ENCODE measurements at regions not wholly inside any gene's neighbourhood (a gene's known extent, or its start where the extent isn't known, plus 50 kb on each side); places are given as distances from the start of the nearest gene placed in this dataset.

DNA sequence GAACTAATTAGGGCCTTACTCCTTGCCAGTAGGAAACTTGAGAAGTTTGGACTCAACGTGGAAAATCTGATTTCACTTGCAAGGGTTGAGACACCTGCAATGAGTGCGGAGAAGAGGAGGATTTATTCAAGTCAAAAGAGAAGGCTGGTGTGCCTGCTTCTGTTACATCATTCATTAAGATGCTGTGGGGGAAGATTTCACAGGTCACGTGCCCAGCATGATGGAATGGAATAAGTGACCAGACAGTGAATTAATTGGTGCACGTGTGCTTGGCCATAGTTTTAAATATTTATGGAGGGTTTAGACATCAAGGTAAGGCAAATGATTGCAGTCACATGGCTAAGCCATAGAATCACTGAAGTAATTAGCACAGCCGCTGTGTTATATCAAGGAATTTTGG, 155.0 kb downstream of the C7orf25 start:
- DNase-seq (ENCODE audit: low spot score): no peak

DNA sequence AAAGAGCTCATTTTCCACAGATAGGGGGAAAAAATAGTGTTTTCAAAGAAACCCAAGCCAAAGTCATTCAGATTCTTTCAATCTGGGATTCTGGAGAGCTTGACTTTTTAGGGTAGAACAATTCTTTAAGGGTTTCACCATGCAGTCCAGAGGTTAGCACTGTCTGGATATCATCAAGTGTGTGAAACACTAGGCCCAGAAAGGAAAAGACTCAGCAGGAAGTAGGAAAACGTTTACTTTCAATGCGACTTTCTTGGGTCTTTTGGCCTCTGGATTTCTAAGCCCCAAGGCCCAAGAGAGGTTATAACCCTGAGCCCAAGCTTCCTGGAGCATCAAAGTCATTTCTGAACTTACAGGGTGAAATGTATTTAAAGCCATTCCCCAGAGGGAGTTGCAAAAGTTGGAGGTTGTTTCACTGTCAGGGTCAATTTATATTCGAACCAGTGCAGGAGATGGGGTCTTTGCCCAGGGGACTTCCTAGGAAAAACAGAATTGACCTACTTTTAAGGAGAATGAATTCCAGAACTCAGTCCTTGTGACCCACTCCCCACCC, 158.0 kb downstream of the C7orf25 start:
- no peak for DNase-seq (ENCODE audit: low spot score)

- DNase-seq (ENCODE audit: low spot score): no peak
Measured at GRCh38 chr7:42753367-42753766, 158.5 kb downstream of the C7orf25 start.

- DNase-seq (ENCODE audit: low spot score): no peak
Measured at GRCh38 chr7:42750172-42750571, 161.7 kb downstream of the C7orf25 start.

DNA sequence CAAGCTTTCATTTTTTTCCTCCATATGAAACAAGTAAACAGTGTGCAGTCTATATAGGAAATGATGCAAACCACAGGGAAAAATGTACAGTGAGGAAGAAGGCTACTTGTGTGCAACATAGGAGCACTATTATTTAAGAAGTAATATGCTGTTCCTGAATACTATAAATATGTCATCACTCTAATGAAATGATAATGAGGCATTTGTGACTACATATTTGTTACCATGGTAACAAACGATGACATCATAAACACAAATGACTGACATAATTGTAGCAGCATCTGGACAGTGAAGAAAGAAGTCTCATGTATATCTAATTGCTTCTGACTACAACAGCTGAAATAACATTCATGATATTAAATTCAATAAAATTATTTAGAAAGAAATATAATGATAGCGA, 164.8 kb downstream of the C7orf25 start:
- DNase-seq (ENCODE audit: low spot score): no peak

DNA sequence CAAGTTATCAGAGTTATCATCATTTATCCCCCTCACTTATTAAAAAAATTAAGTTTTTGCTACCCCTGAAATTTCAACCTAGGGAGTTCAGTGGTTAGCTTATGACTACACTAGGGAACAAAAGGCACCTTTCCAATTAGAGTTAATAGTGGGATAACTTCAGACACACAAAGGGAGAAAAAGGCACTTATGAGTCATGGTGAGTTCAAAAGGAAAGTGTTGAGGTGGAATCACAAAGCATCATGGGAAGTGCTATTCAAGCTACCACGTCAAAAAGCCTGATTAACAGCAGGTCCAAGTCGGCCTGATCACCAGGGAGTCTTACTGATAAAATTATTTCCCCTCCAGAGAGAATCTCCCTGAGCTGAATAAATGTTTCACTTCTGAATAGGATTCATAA, 165.7 kb downstream of the C7orf25 start:
- DNase-seq (ENCODE audit: low spot score): peak; percentile 21

GRCh38 chr7:42745357-42746059, 166.4 kb downstream of the C7orf25 start:
- DNase-seq (ENCODE audit: low spot score): peak; percentile 11

DNA sequence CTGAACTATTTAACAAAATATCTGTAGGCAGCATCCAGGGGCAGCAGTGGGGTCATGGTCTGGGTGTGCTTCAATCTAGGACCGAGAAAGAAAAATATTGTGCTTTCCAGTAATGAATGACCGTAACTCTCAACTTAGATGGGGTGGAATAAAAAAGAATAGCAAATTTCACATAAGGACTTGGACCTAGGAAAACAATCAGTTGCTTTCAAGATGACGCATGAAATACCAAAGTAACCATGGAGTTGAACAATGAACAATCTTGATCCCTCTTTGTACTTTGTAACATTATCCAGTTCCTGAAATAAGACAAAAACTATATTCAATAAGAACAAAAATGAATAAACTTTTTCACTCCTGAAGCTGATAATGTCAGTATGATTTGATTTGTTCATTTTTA, 167.1 kb downstream of the C7orf25 start:
- DNase-seq (ENCODE audit: low spot score): no peak

- no peak for DNase-seq (ENCODE audit: low spot score)
Measured at GRCh38 chr7:42743077-42743858, 168.6 kb downstream of the C7orf25 start.

DNA sequence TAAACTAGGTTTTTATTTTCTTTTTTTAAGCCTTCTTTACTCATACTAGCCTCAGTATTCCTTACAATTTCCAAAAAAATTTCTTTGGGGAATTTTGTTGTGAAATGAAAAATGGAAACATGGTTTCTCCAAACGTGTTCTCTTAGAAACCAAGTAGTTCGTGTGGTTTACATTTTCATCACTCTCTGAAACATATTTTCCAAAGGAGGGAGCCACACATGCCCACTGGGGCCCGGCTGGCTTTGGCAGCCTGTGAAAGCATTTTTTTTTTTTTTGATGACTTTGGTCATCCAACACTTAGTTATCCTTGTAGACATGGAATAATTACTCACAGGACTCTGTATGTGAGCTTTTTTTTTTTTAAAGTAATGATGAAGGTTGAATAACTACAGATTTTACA, 169.6 kb downstream of the C7orf25 start:
- no peak for DNase-seq (ENCODE audit: low spot score)

GRCh38 chr7:42740408-42740807, 171.5 kb downstream of the C7orf25 start:
- DNase-seq (ENCODE audit: low spot score): no peak

- DNase-seq (ENCODE audit: low spot score): no peak
Measured at GRCh38 chr7:42739638-42740037, 172.2 kb downstream of the C7orf25 start.

GRCh38 chr7:42736931-42737330, 174.9 kb downstream of the C7orf25 start:
- DNase-seq (ENCODE audit: low spot score): no peak

GRCh38 chr7:42735081-42735480, 176.8 kb downstream of the C7orf25 start:
- no peak for DNase-seq (ENCODE audit: low spot score)

GRCh38 chr7:42734568-42734967, 177.3 kb downstream of the C7orf25 start:
- DNase-seq (ENCODE audit: low spot score): no peak

DNA sequence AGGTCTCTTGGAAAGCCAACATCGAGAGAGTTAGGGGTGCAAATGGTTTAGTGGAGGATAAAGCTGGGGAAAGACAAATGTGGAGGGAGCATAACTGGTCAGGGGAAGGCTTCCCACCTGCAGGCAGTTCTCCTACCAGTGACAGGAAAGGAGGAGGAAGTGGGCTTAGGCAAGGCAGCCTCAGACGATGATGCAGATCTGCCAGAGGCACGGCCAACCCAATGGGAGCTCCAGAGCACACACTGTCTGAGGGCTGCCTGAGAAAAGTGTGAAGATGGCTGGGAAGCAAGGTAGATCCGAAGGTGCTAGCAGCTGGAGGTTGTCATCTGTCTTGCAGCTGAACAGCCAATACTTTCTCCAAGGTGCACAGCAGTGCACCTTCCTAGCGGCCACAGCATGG, 178.8 kb downstream of the C7orf25 start:
- no peak for DNase-seq (ENCODE audit: low spot score)

DNA sequence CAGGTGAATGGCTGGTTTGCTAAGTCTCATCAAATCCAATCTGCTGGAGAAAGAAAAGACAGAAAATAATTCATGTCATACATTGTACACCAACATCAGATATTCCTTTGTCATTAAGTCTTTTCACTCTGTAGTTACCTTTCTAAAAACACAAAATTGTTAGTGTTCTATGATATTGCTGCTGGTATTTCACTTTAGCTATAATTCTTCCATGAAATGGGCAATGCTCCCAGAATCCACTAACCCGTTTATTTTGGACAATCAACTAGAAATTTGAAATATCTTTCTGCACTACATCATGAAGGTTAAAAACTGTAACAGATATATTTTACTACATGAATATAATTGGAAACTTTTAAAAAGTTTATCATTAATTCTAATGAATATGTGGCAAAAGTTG, 181.3 kb downstream of the C7orf25 start:
- DNase-seq (ENCODE audit: low spot score): no peak

- no peak for DNase-seq (ENCODE audit: low spot score)
Measured at GRCh38 chr7:42729053-42729765, 182.7 kb downstream of the C7orf25 start.

DNA sequence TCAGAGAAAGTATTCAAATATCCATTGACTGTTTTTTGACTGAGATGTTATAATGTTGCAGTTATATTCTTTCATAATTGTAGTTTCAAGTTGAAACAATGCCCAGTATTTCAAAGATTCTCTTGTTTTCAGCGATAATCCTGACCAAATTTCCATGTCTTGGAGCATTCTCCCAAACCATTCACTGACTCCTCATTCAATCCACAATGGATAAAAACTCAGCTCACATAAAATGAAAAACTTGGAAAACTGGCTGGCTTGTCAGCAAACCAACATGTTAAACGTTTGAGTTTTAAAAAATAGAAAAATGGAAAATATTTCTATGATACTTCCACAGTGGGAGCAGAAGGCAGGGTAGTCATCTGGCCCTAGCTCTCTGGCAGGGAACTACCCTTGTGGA, 184.4 kb downstream of the C7orf25 start:
- no peak for DNase-seq (ENCODE audit: low spot score)

DNA sequence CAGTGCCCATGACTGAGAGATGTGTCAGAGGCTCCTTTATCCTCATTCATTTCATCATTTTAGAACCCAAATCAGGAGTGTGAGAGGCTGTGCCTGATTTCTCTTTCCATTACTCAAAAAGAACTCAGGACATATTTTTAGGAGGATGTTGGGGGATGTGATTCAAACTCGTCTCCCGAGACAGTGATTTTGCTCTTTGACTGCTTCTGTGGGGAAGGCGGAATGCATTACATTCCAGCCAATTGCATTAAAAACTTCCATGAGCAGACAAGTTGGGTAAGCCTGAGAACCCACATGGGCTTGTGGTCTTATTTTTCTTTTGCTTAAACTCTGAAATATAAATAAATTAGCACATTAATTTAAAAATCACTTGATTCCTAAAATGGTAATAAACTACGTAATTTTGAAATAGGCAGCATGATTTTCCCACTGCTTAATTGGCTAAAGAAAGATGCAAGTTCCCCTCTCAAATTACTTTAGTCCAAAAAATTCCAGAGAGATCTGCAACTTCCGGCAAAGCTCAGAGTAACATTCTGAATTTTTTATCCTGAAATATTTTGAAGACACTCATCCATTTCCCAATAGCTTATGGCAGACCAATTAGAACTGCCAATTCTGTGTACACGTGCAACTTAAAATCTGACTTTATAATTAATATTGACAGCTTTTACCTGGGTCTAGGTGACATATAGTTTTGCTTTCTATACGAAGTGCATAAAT, 185.6 kb downstream of the C7orf25 start:
- DNase-seq (ENCODE audit: low spot score): no peak

- DNase-seq (ENCODE audit: low spot score): no peak
Measured at GRCh38 chr7:42722716-42723115, 189.2 kb downstream of the C7orf25 start.

GRCh38 chr7:42722198-42722597, 189.7 kb downstream of the C7orf25 start:
- DNase-seq (ENCODE audit: low spot score): no peak

Measured in kidney tubule cell (primary cell).